HG03060 (cell line): ENCODE measurements at regions not wholly inside any gene's neighbourhood (a gene's known extent, or its start where the extent isn't known, plus 50 kb on each side); places are given as distances from the start of the nearest gene placed in this dataset.

ENCODE experiments used
- ATAC-seq: cut with Tn5 transposase; IDR thresholded peaks from one replicate; pipeline ENCODE4 v1.9.1; 2021; ENCODE audit warnings: low read depth, moderate number of reproducible peaks; ENCODE audit not compliant: unreplicated experiment

- no peak for ATAC-seq
These were observed 93.9 kb downstream of the INHBB start for GRCh38 chr2:120439637-120440384.

GRCh38 chr2:120440521-120441350, 94.8 kb downstream of the INHBB start:
- no peak for ATAC-seq

GRCh38 chr2:120441351-120441700, 95.4 kb downstream of the INHBB start:
- no peak for ATAC-seq

- no peak for ATAC-seq
These were observed 96.0 kb downstream of the INHBB start for GRCh38 chr2:120441744-120442471.

GRCh38 chr2:120442541-120442922, 96.6 kb downstream of the INHBB start:
- no peak for ATAC-seq

- ATAC-seq: no peak
These were observed 97.1 kb downstream of the INHBB start for GRCh38 chr2:120442923-120443571.

GRCh38 chr2:120443946-120444345, 98.0 kb downstream of the INHBB start:
- no peak for ATAC-seq

GRCh38 chr2:120444691-120445240, 98.8 kb downstream of the INHBB start:
- no peak for ATAC-seq

- ATAC-seq: no peak
These were observed 99.7 kb downstream of the INHBB start for GRCh38 chr2:120445449-120446143.

GRCh38 chr2:120446236-120447126, 100.5 kb downstream of the INHBB start:
- ATAC-seq: no peak

GRCh38 chr2:120447127-120447785, 101.3 kb downstream of the INHBB start:
- no peak for ATAC-seq

- ATAC-seq: no peak
These were observed 102.5 kb downstream of the INHBB start for GRCh38 chr2:120448436-120448835.

GRCh38 chr2:120448961-120449810, 103.2 kb downstream of the INHBB start:
- ATAC-seq: no peak

- no peak for ATAC-seq
These were observed 104.4 kb downstream of the INHBB start for GRCh38 chr2:120450196-120450820.

GRCh38 chr2:120451334-120451733, 105.4 kb downstream of the INHBB start:
- ATAC-seq: no peak

GRCh38 chr2:120452131-120452530, 106.2 kb downstream of the INHBB start:
- no peak for ATAC-seq
